BJ (cell line): ENCODE measurements at regions not wholly inside any gene's neighbourhood (a gene's known extent, or its start where the extent isn't known, plus 50 kb on each side); places are given as distances from the start of the nearest gene placed in this dataset.

Experiments used
- CTCF ChIA-PET: fragments of 350-600 bp; formaldehyde crosslinking; extraction: SDS; loops from one replicate; lab custom pipeline; 2021; ENCODE audit warnings: antibody characterized with exemption, inconsistent platforms; lab: Yijun Ruan, JAX
- POLR2A ChIA-PET: fragments of 300-600 bp; sonication (Branson Sonifier 250); formaldehyde crosslinking; extraction: SDS; loops from one replicate; lab custom pipeline; 2021; ENCODE audit warnings: antibody characterized with exemption; lab: Charles Lee
- DNase-seq: peaks from one replicate; pipeline ENCODE4 v3.0.0-alpha.2; 2011; ENCODE audit warnings: low read depth
- H3K27me3 ChIP-seq: 2 replicates; pipeline ENCODE4 v1.6.0; 2011; ENCODE audit warnings: low read length; ENCODE audit not compliant: control insufficient read depth, insufficient read depth
- H3K36me3 ChIP-seq: 2 replicates; pipeline ENCODE4 v1.5.1; 2011; ENCODE audit warnings: low read length; ENCODE audit not compliant: control insufficient read depth, insufficient read depth
- H3K4me3 ChIP-seq: 2 replicates; pipeline ENCODE4 v1.5.1; 2011; ENCODE audit warnings: low read depth, mild to moderate bottlenecking, control low read depth, low read length
- CTCF ChIP-seq: IDR thresholded peaks from 2 replicates; pipeline ENCODE4 v1.5.1; 2011; ENCODE audit warnings: low read depth, mild to moderate bottlenecking, control low read depth, inconsistent platforms, low read length, moderate library complexity; ENCODE audit not compliant: insufficient read depth

GRCh38 chr4:138659812-138660316 is 355.7 kb upstream of the NOCT start:
- no peaks in the 10 kb centered on the region for H3K27me3 ChIP-seq
- ChIA-PET CTCF (no interaction called here), POLR2A (no interaction called here)
- no peak overlapping the region for H3K4me3 ChIP-seq
- H3K36me3 ChIP-seq: no peaks in the 10 kb centered on the region
- no peak for DNase-seq
- TF ChIP-seq CTCF: no peak

GRCh38 chr4:138659037-138659811 is 356.4 kb upstream of the NOCT start:
- CTCF ChIA-PET: interaction anchor here (0.7 to 1.5 kb wide), 2 partner anchors 10 to 11 kb away, joined by 3 to 4 read pairs; no protein-coding TSS in a partner anchor
- POLR2A ChIA-PET: no interaction called here
- TF ChIP-seq CTCF: no peak
- no peak for DNase-seq
- Histone ChIP-seq H3K4me3 (no peak overlapping the region), H3K36me3 (no peaks in the 10 kb centered on the region), H3K27me3 (no peaks in the 10 kb centered on the region)

GRCh38 chr4:138658518-138658917 is 357.1 kb upstream of the NOCT start:
- ChIA-PET CTCF (interaction anchor here (0.7 to 1.5 kb wide), 2 partner anchors 10 to 11 kb away, joined by 3 to 4 read pairs; no protein-coding TSS in a partner anchor), POLR2A (no interaction called here)
- Histone ChIP-seq H3K27me3 (no peaks in the 10 kb centered on the region), H3K36me3 (no peaks in the 10 kb centered on the region), H3K4me3 (no peak overlapping the region)
- DNase-seq: no peak
- TF ChIP-seq CTCF: no peak

GRCh38 chr4:138656990-138657389 is 358.6 kb upstream of the NOCT start:
- Histone ChIP-seq H3K4me3 (no peak overlapping the region), H3K27me3 (no peaks in the 10 kb centered on the region), H3K36me3 (no peaks in the 10 kb centered on the region)
- CTCF ChIA-PET: interaction anchor here (1.0 kb wide), 1 partner anchor 8 kb away, joined by 3 read pairs; no protein-coding TSS in a partner anchor
- POLR2A ChIA-PET: no interaction called here
- no peak for TF ChIP-seq CTCF
- DNase-seq: no peak

GRCh38 chr4:138655985-138656384 is 359.6 kb upstream of the NOCT start:
- no peaks in the 10 kb centered on the region for H3K27me3 ChIP-seq
- no peak for DNase-seq
- POLR2A ChIA-PET: no interaction called here
- CTCF ChIA-PET: interaction anchor here (1.0 to 3.1 kb wide), 2 partner anchors 9 to 25 kb away, joined by 3 to 8 read pairs; no protein-coding TSS in a partner anchor
- no peaks in the 10 kb centered on the region for H3K36me3 ChIP-seq
- no peak for TF ChIP-seq CTCF
- H3K4me3 ChIP-seq: no peak overlapping the region
